C4-2B (cell line): ENCODE measurements at regions not wholly inside any gene's neighbourhood (a gene's known extent, or its start where the extent isn't known, plus 50 kb on each side); places are given as distances from the start of the nearest gene placed in this dataset.

Source experiments
- H3K27ac ChIP-seq: fragments of 450-650 bp; 2 replicates; pipeline ENCODE4 v1.5.1; 2017
- ZFX ChIP-seq: fragments of 450-650 bp; IDR thresholded peaks from 2 replicates; pipeline ENCODE4 v1.6.1; 2017
- TF ChIP-seq, protein P1 (sequence below): fragments of 450-650 bp; conservative IDR thresholded peaks from 2 replicates; pipeline ENCODE4 v1.5.1; 2017; ENCODE audit warnings: mild to moderate bottlenecking

DNA sequence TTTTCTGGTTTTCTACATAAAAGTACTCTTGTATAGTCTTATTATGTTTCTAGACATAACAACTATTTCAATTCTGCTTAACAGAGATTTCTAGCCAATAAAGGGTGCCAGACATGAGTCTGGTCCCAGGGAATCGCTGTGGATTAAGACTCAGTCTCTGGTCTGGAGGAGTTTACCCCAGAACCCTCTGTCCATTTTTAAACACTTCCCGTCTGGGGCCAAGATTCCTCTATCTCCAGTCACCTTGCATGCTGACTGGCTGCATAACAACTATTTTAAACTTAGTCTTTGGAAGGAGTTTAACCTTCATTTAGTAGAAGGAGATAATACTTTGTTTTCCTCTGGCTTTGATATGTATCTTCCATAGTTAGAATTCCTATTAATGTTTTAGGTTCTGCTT, 163.1 kb upstream of the IFNG-AS1 start:
- TF ChIP-seq, protein P1, sequence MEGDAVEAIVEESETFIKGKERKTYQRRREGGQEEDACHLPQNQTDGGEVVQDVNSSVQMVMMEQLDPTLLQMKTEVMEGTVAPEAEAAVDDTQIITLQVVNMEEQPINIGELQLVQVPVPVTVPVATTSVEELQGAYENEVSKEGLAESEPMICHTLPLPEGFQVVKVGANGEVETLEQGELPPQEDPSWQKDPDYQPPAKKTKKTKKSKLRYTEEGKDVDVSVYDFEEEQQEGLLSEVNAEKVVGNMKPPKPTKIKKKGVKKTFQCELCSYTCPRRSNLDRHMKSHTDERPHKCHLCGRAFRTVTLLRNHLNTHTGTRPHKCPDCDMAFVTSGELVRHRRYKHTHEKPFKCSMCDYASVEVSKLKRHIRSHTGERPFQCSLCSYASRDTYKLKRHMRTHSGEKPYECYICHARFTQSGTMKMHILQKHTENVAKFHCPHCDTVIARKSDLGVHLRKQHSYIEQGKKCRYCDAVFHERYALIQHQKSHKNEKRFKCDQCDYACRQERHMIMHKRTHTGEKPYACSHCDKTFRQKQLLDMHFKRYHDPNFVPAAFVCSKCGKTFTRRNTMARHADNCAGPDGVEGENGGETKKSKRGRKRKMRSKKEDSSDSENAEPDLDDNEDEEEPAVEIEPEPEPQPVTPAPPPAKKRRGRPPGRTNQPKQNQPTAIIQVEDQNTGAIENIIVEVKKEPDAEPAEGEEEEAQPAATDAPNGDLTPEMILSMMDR = no peak
- no peak for TF ChIP-seq ZFX
- H3K27ac ChIP-seq = no peak overlapping the region

DNA sequence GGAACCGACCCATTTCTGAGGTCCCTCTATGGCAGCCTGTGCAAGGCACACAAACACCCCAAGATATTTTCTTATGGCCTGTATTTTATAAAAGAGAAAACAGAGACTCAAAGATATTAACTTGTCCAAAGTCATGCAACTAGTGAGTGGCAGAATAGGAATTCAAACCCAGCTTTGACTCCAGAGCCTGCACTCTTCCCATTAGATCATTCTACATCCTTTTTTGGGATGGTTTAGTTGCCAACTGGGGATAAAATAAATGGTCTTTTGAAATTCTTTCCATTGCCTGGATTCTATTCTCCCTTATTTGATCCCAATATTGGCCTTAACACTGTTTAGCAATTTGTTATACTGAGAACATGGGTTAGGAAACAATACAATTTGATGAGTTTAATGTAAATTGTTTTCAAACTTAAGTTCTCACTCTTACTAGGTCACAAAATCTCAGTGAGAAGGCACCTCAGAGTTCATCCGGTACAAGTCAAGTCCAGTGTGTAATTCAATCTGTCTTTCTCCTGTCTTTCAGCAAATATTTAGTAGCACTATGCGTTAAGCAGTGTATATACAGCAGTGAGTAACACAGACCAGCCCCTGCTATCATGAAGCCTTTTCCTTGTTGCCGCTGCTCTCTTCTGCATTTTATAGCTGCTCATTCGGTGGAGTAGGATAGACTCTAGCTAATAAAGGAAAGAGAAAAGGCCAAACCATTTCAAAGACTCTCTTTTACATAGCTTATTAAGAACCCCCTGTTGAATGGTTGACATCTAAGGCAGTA, 162.1 kb upstream of the IFNG-AS1 start:
- no peak for TF ChIP-seq ZFX
- TF ChIP-seq, protein P1 = no peak
- no peak overlapping the region for H3K27ac ChIP-seq

DNA sequence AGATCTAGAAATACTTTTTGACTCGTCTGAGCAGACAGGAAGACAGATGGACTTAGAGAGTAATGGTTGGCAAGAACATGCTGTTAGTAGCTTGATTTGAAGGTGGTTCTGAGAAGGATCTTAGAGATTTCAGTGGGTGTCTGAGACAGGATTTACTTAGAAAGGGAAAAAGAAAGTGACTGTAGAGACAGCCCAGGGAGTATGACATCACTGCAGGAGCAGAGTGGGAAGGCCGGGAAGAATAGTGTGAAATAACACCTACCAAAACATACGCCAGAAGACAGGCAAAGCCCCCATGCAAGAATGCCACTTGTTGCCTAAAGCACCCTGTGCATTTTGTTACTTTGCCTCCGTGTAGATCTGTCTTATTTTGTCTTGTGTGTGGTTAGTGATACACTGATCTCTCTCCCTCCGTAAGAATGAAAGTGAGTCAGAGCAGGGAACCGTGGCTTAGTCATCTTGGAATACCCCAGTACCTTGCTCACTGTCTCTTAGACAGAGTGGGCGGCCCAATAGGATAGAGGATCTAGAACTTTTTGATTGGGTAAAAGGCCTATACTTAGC, 161.3 kb upstream of the IFNG-AS1 start:
- TF ChIP-seq, protein P1 = no peak
- TF ChIP-seq ZFX = no peak
- H3K27ac ChIP-seq = no peak overlapping the region

DNA sequence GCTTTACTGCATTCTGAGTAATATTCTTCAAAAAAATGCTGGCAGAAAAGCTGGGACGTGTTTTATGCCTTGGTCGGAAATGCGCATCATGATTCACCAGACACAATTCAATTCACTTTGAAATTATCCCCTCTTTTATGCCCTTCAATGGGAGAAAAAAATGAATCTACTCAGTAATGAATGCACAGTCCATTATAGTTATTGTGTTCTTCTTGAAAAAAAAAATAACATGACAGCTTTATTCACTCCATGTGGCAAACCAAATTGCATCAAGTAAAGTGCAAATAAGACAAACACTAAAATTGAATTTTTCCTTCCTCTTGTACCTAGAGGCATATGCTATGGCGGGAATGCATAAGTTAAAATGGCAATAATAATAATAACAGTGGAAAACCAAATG, 159.4 kb upstream of the IFNG-AS1 start:
- no peak for TF ChIP-seq ZFX
- TF ChIP-seq, protein P1 = no peak
- no peak overlapping the region for H3K27ac ChIP-seq

DNA sequence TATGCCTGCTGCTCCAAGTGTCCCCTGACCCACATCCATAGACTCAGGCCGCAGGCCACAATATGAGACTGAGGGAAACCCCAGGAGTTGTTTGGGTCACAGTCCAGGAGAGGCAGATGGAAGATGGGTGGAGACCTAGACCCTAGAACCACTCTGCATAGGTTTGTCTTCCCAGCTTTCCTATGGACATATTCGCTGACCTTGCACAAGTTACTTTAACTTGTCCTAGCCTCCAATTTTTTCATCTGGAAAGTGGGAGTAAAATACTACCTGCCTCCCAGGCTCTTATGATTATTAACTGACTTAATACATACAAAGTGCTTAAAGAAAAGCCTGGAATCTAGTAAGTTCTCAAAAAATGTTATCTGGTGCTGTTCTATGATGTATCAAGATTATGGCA, 157.1 kb upstream of the IFNG-AS1 start:
- H3K27ac ChIP-seq = no peak overlapping the region
- TF ChIP-seq, protein P1 = no peak
- no peak for TF ChIP-seq ZFX

DNA sequence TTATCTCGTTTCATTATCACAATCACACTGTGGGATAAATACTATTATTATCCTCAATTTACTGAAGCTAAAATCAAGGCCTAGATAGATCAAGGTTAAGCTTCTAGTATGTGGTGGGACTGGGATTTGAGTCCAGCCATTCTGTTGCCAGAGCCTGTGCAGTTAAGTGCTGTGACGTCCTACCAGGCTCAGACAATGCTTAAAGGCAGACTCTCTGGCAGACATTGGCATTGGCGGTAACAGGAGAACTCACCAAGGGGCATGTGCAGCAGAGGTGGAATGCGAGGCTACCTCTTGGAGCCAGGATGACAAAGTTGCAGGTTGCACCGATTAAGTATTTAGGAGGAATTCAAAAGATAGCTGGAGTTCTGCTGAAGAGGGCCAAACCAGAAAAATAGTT, 155.6 kb upstream of the IFNG-AS1 start:
- no peak overlapping the region for H3K27ac ChIP-seq
- no peak for TF ChIP-seq ZFX
- TF ChIP-seq, protein P1 = no peak

DNA sequence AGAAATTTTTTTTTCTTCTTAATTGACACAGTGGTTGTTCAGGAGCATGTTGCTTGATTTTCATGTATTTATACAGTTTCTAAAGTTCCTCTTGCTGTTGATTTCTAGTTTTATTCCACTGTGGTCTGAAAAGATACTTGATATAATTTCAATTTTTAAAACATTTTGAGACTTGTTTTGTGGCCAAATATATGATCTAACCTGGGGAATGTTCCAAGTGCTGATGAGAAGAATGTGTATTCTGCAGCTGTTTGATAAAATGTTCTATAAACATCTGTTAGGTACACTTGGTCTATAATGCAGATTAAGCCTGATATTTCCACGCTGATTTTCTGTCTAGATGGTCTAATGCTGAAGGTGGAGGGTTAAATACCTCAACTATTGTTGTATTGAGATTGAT, 151.4 kb upstream of the IFNG-AS1 start:
- TF ChIP-seq, protein P1 = no peak
- no peak for TF ChIP-seq ZFX
- H3K27ac ChIP-seq = no peak overlapping the region
